BLaER1 (cell line): ENCODE measurements at regions not wholly inside any gene's neighbourhood (a gene's known extent, or its start where the extent isn't known, plus 50 kb on each side); places are given as distances from the start of the nearest gene placed in this dataset.

Experiments used
- H3K27ac ChIP-seq: shearing (Covaris generic); formaldehyde crosslinking; 2 replicates; pipeline ENCODE4 v1.8.1; 2022
- H3K27me3 ChIP-seq: shearing (Covaris generic); formaldehyde crosslinking; 2 replicates; pipeline ENCODE4 v1.8.1; 2022
- H3K36me3 ChIP-seq: shearing (Covaris generic); formaldehyde crosslinking; 2 replicates; pipeline ENCODE4 v1.8.1; 2022
- H3K4me1 ChIP-seq: shearing (Covaris generic); formaldehyde crosslinking; 2 replicates; pipeline ENCODE4 v1.8.1; 2022
- H3K4me2 ChIP-seq: shearing (Covaris generic); formaldehyde crosslinking; 2 replicates; pipeline ENCODE4 v1.8.1; 2022
- H3K4me3 ChIP-seq: shearing (Covaris generic); formaldehyde crosslinking; 2 replicates; pipeline ENCODE4 v1.8.1; 2022
- H3K9ac ChIP-seq: shearing (Covaris generic); formaldehyde crosslinking; 2 replicates; pipeline ENCODE4 v1.8.1; 2022
- H3K9me3 ChIP-seq: shearing (Covaris generic); formaldehyde crosslinking; 2 replicates; pipeline ENCODE4 v1.8.1; 2022
- H4K20me1 ChIP-seq: shearing (Covaris generic); formaldehyde crosslinking; 2 replicates; pipeline ENCODE4 v1.8.1; 2022
- Cebpa-rat ChIP-seq: shearing (Covaris generic); IDR thresholded peaks from 2 replicates; pipeline ENCODE4 v1.8.1; 2022

- Histone ChIP-seq H3K36me3 (no peaks in the 10 kb centered on the region), H3K4me2 (no peak overlapping the region), H3K9ac (no peak overlapping the region), H3K27ac (no peak overlapping the region), H3K4me1 (peaks cover 21% of the 10 kb centered on the region), H3K9me3 (peaks cover 19% of the 10 kb centered on the region), H3K27me3 (no peaks in the 10 kb centered on the region), H4K20me1 (no peaks in the 10 kb centered on the region), H3K4me3 (no peak overlapping the region)
- TF ChIP-seq Cebpa-rat = no peak
These were observed 189.1 kb upstream of the TWIST2 start for GRCh38 chr2:238658820-238659219.

GRCh38 chr2:238659231-238659630, 188.7 kb upstream of the TWIST2 start:
- H3K9ac ChIP-seq = no peak overlapping the region
- H3K9me3 ChIP-seq = peaks cover 23% of the 10 kb centered on the region
- no peaks in the 10 kb centered on the region for H4K20me1 ChIP-seq
- no peak overlapping the region for H3K27ac ChIP-seq
- no peak for TF ChIP-seq Cebpa-rat
- no peaks in the 10 kb centered on the region for H3K27me3 ChIP-seq
- H3K4me2 ChIP-seq = no peak overlapping the region
- H3K36me3 ChIP-seq = no peaks in the 10 kb centered on the region
- no peak overlapping the region for H3K4me3 ChIP-seq
- H3K4me1 ChIP-seq = peaks cover 17% of the 10 kb centered on the region

GRCh38 chr2:238663586-238663985, 184.3 kb upstream of the TWIST2 start:
- Histone ChIP-seq H3K4me3 (no peak overlapping the region), H4K20me1 (no peaks in the 10 kb centered on the region), H3K9me3 (peaks cover 35% of the 10 kb centered on the region), H3K4me2 (no peak overlapping the region), H3K9ac (no peak overlapping the region), H3K4me1 (no peaks in the 10 kb centered on the region), H3K36me3 (no peaks in the 10 kb centered on the region), H3K27me3 (no peaks in the 10 kb centered on the region), H3K27ac (no peak overlapping the region)
- TF ChIP-seq Cebpa-rat = no peak

DNA sequence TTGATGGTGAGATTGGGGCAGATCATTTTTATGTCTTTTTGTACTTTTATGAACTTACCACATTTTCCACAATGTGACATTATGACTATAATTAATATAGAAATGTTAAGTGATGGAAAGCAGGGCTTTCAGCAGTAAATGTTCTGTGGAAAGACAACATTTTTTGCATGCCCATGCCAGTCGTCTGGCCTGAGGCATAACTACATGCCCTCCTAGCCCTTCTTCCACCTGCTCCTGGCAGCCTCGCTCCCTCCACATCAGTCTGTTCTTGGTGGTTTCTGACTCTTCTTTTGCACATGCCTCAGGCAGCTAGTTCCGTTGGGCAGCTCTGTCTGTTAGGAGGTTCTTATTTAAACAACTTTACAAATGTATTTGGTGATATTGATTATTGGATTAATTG, 182.0 kb upstream of the TWIST2 start:
- H3K4me2 ChIP-seq = no peak overlapping the region
- peaks cover 48% of the 10 kb centered on the region for H3K9me3 ChIP-seq
- peaks cover 8% of the 10 kb centered on the region for H3K4me1 ChIP-seq
- no peak for TF ChIP-seq Cebpa-rat
- H3K9ac ChIP-seq = no peak overlapping the region
- no peak overlapping the region for H3K4me3 ChIP-seq
- H4K20me1 ChIP-seq = no peaks in the 10 kb centered on the region
- no peaks in the 10 kb centered on the region for H3K36me3 ChIP-seq
- no peak overlapping the region for H3K27ac ChIP-seq
- H3K27me3 ChIP-seq = no peaks in the 10 kb centered on the region

DNA sequence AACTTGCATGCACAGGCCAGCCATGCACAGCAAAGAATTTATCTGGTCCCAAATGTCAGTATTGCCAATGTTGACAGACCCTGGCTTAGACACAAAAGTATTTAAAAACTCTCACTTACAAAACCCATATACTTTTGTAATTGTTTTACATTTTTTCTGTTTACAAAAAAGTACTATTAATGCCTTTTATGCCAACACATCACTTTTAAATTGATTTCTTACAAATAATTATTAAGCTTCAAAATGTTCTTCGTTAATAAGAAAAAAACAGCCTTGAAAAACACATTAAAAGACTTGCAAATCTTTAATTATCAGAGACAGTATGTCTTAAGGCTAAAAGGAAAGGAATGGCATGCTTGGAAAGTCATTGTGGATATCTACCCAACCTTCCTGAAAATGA, 181.3 kb upstream of the TWIST2 start:
- H3K9me3 ChIP-seq = peaks cover 49% of the 10 kb centered on the region
- H3K4me1 ChIP-seq = peaks cover 8% of the 10 kb centered on the region
- H3K4me3 ChIP-seq = no peak overlapping the region
- TF ChIP-seq Cebpa-rat = no peak
- no peaks in the 10 kb centered on the region for H3K36me3 ChIP-seq
- H3K9ac ChIP-seq = no peak overlapping the region
- no peaks in the 10 kb centered on the region for H3K27me3 ChIP-seq
- no peak overlapping the region for H3K4me2 ChIP-seq
- no peaks in the 10 kb centered on the region for H4K20me1 ChIP-seq
- H3K27ac ChIP-seq = no peak overlapping the region

DNA sequence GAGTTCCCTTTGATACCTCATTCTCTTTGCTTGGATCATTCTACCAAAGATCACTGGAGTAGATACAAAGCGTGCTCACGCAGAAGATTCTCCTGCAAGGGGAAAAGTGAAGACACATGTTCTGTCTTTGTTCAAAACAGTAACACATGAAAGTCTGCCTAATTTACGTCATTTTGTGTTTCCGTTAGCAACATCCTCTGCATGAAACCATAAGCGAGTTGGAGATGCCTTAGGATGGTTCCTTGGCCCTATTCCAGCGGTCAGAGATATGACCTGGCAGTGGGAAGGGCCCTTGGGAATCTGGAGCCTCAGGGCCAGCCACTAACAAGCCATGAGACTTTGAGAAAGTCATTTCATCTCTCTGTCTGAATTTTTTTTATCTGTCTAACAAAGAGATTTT, 180.9 kb upstream of the TWIST2 start:
- TF ChIP-seq Cebpa-rat = no peak

DNA sequence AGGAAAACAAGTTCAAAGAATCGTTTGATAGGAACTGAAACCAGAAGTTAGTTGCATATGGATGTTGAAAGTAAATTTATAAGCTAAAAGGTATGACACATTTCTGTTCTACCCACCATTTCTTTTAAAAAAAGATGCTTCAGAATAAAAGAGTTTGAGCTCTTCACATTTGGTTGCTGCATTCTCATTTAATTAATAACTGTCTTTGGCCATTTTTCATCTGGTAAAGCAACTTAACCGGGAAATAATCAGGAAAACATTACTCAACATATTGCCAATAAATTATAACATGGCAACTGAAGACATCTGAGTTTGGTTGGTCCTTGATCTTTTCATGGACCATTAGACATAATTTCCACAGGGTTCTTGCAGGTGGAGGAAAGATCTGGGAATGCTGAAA, 180.2 kb upstream of the TWIST2 start:
- H3K9ac ChIP-seq = no peak overlapping the region
- H4K20me1 ChIP-seq = no peaks in the 10 kb centered on the region
- H3K27me3 ChIP-seq = no peaks in the 10 kb centered on the region
- no peaks in the 10 kb centered on the region for H3K36me3 ChIP-seq
- H3K4me1 ChIP-seq = peaks cover 8% of the 10 kb centered on the region
- no peak overlapping the region for H3K4me2 ChIP-seq
- no peak overlapping the region for H3K4me3 ChIP-seq
- TF ChIP-seq Cebpa-rat = no peak
- peaks cover 43% of the 10 kb centered on the region for H3K9me3 ChIP-seq
- no peak overlapping the region for H3K27ac ChIP-seq

More for the DNA sequence above, 180.9 kb upstream of the TWIST2 start:
- H4K20me1 ChIP-seq = no peaks in the 10 kb centered on the region
- no peak overlapping the region for H3K4me3 ChIP-seq
- no peaks in the 10 kb centered on the region for H3K27me3 ChIP-seq
- no peak overlapping the region for H3K27ac ChIP-seq
- H3K9ac ChIP-seq = no peak overlapping the region
- H3K9me3 ChIP-seq = peaks cover 46% of the 10 kb centered on the region
- no peak overlapping the region for H3K4me2 ChIP-seq
- no peaks in the 10 kb centered on the region for H3K36me3 ChIP-seq
- peaks cover 8% of the 10 kb centered on the region for H3K4me1 ChIP-seq

DNA sequence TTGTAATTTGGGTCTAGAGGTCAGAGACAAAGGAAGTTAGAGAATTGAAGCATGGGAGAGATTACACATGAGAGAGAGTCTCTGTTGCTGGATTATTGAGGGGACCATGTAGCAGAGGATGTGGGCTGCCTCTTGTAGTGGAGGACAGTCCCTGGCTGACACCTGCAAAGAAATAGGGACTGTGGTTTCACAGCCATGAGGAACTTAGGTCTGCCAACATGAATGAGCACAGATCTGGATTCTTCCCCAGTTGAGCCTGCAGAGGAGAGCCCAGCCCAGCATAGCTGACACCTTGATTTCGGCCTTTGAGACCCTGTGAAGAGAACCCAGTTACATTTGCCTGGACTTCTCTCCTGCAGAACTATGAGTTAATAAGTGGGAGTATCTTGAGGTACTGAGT, 179.5 kb upstream of the TWIST2 start:
- Histone ChIP-seq H3K4me1 (peaks cover 8% of the 10 kb centered on the region), H3K27ac (no peak overlapping the region), H3K36me3 (no peaks in the 10 kb centered on the region), H4K20me1 (no peaks in the 10 kb centered on the region), H3K4me2 (no peak overlapping the region), H3K4me3 (no peak overlapping the region), H3K9ac (no peak overlapping the region), H3K27me3 (no peaks in the 10 kb centered on the region), H3K9me3 (peaks cover 38% of the 10 kb centered on the region)
- no peak for TF ChIP-seq Cebpa-rat

DNA sequence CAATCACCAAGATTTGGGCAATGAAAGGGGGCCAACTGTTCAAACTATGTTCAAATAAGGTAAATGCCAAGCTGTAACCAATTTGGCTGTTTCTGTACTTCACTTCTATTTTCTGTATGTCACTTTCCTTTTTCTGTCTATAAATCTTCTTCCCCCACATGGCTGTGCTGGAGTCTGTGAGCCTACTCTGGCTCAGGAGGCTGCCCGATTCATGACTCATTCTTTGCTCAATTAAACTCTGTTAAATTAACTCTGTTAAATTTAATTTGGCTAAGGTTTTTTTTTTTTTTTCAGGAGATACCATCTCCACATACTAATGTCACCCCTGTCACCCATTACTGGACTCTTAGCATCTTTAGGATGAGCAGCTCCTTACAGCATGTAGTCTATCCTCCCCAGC, 178.8 kb upstream of the TWIST2 start:
- TF ChIP-seq Cebpa-rat = no peak
- Histone ChIP-seq H4K20me1 (no peaks in the 10 kb centered on the region), H3K27me3 (no peaks in the 10 kb centered on the region), H3K4me3 (no peak overlapping the region), H3K27ac (no peak overlapping the region), H3K9me3 (peaks cover 32% of the 10 kb centered on the region), H3K9ac (no peak overlapping the region), H3K4me2 (no peak overlapping the region), H3K4me1 (peaks cover 8% of the 10 kb centered on the region), H3K36me3 (no peaks in the 10 kb centered on the region)

GRCh38 chr2:238669581-238670080, 178.3 kb upstream of the TWIST2 start:
- Histone ChIP-seq H3K4me2 (peak overlapping the region; percentile 44), H3K4me1 (peaks cover 8% of the 10 kb centered on the region), H3K9me3 (peaks cover 26% of the 10 kb centered on the region), H3K27ac (no peak overlapping the region), H3K4me3 (no peak overlapping the region), H3K27me3 (no peaks in the 10 kb centered on the region), H4K20me1 (no peaks in the 10 kb centered on the region), H3K9ac (no peak overlapping the region), H3K36me3 (no peaks in the 10 kb centered on the region)
- TF ChIP-seq Cebpa-rat = no peak

DNA sequence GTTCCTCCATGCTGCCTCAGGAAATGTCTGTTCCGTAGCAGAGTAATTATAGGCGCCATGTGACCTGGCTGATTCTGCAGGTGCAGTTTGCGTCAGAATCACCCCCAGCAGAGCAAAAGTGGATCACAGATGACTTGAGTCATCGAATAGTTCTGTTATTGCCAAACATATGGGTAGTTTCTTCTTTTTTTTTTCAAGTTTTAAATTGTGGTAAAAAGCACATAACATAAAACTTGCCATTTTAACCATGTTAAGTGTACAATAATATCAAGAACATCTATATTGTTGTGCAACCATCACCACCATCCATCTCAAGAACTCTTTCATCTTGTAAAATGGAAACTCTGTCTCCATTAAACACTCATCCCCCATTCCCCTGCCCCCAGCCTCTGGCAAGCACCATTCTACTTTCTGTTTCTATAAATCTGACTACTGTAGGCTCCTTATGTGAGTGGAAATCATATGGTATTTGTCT, 177.7 kb upstream of the TWIST2 start:
- TF ChIP-seq Cebpa-rat = no peak
- no peaks in the 10 kb centered on the region for H3K27me3 ChIP-seq
- H3K27ac ChIP-seq = no peak overlapping the region
- peaks cover 8% of the 10 kb centered on the region for H3K4me1 ChIP-seq
- H3K4me2 ChIP-seq = peak overlapping the region; percentile 44
- no peak overlapping the region for H3K4me3 ChIP-seq
- no peaks in the 10 kb centered on the region for H4K20me1 ChIP-seq
- H3K36me3 ChIP-seq = no peaks in the 10 kb centered on the region
- peaks cover 25% of the 10 kb centered on the region for H3K9me3 ChIP-seq
- H3K9ac ChIP-seq = no peak overlapping the region
